Frontal cortex (tissue), 3 donors: ENCODE measurements at regions not wholly inside any gene's neighbourhood (a gene's known extent, or its start where the extent isn't known, plus 50 kb on each side); places are given as distances from the start of the nearest gene placed in this dataset.
"Not testable (repeated sequence)": the region's sequence is repeated elsewhere in the genome, so short reads cannot be mapped to it uniquely, and the experiment has no call there.

Experiments
- DNase-seq, 2 donors: peaks; one replicate each; pipeline ENCODE4 v3.0.0; 2012; ENCODE audit warnings: low spot score in 2 of 2
- FAIRE-seq: peaks from 2 replicates; lab custom pipeline; 2012; peaks lifted over from hg19 to GRCh38; lab: Jason Lieb, UNC
- donor health status: control.
- donor health status: control.
- donor health status: control.

- FAIRE-seq (no peak), DNase-seq (no peak)
Observed at GRCh38 chr6:37078814-37079213, 73.4 kb downstream of the FGD2 start.

GRCh38 chr6:37081042-37081607, 75.7 kb downstream of the FGD2 start:
- DNase-seq: no peak
- FAIRE-seq: no peak

- DNase-seq: no peak
- FAIRE-seq: no peak
Observed at GRCh38 chr6:37082390-37083130, 77.1 kb downstream of the FGD2 start.

- no peak for FAIRE-seq
Observed at GRCh38 chr6:37083243-37084138, 78.0 kb downstream of the FGD2 start.

GRCh38 chr6:37084665-37085064, 79.2 kb downstream of the FGD2 start:
- DNase-seq, FAIRE-seq: not testable (repeated sequence)

More at GRCh38 chr6:37083243-37084138, 78.0 kb downstream of the FGD2 start:
- peak in 1 of 2 donors; percentile 24 for DNase-seq

- DNase-seq (no peak), FAIRE-seq (no peak)
Observed at GRCh38 chr6:37085198-37085597, 79.7 kb downstream of the FGD2 start.

- no peak for FAIRE-seq
- no peak for DNase-seq
Observed at GRCh38 chr6:37088897-37089296, 81.1 kb upstream of the PIM1 start.

- no peak for FAIRE-seq
- no peak for DNase-seq
Observed at GRCh38 chr6:37089783-37090182, 80.2 kb upstream of the PIM1 start.

GRCh38 chr6:37091104-37091503, 78.8 kb upstream of the PIM1 start:
- FAIRE-seq, DNase-seq: not testable (repeated sequence)

- not testable (repeated sequence) for DNase-seq, FAIRE-seq
Observed at GRCh38 chr6:37091586-37091985, 78.4 kb upstream of the PIM1 start.

GRCh38 chr6:37092923-37093727, 76.8 kb upstream of the PIM1 start:
- FAIRE-seq (no peak), DNase-seq (no peak)

- no peak for DNase-seq
- FAIRE-seq: no peak
Observed at GRCh38 chr6:37093728-37094069, 76.3 kb upstream of the PIM1 start.

- no peak for DNase-seq
- no peak for FAIRE-seq
Observed at GRCh38 chr6:37095997-37096396, 74.0 kb upstream of the PIM1 start.

GRCh38 chr6:37097335-37097734, 72.6 kb upstream of the PIM1 start:
- no peak for DNase-seq
- no peak for FAIRE-seq

GRCh38 chr6:37099442-37099841, 70.5 kb upstream of the PIM1 start:
- FAIRE-seq (no peak), DNase-seq (no peak)

GRCh38 chr6:37100745-37101144, 69.2 kb upstream of the PIM1 start:
- DNase-seq: no peak
- FAIRE-seq: no peak

GRCh38 chr6:37101991-37102298, 68.0 kb upstream of the PIM1 start:
- DNase-seq (no peak), FAIRE-seq (no peak)

- DNase-seq (peak; percentile 84), FAIRE-seq (no peak)
Observed at GRCh38 chr6:37102299-37103168, 67.4 kb upstream of the PIM1 start.
